C4-2B (cell line): ENCODE measurements at regions not wholly inside any gene's neighbourhood (a gene's known extent, or its start where the extent isn't known, plus 50 kb on each side); places are given as distances from the start of the nearest gene placed in this dataset.

Source experiments
- CTCF ChIP-seq: fragments of 450-650 bp; conservative IDR thresholded peaks from 2 replicates; pipeline ENCODE4 v1.5.1; 2017; ENCODE audit warnings: mild to moderate bottlenecking
- ZFX ChIP-seq: fragments of 450-650 bp; IDR thresholded peaks from 2 replicates; pipeline ENCODE4 v1.6.1; 2017

- TF ChIP-seq CTCF (no peak), ZFX (no peak)
Measured at GRCh38 chr12:105803292-105803691, 335.5 kb downstream of the NUAK1 start.
